ENCODE measurements at regions not wholly inside any gene's neighbourhood (a gene's known extent, or its start where the extent isn't known, plus 50 kb on each side); places are given as distances from the start of the nearest gene placed in this dataset.

- TF ChIP-seq POLR2AphosphoS5 (IDR thresholded peaks at IDR 0.05; ENCODE audit: low read depth, low read length): no peak
- no peak for TF ChIP-seq FOXP2 (optimal IDR thresholded peaks at IDR 0.05; ENCODE audit: borderline replicate concordance, extremely low read depth, extremely low read length, insufficient read depth)
Measured at GRCh38 chr17:73706428-73706827, 62.2 kb upstream of the SDK2 start.

All from PFSK-1 (cell line).